Effector CD8-positive, alpha-beta T cell (primary cell): ENCODE measurements at regions not wholly inside any gene's neighbourhood (a gene's known extent, or its start where the extent isn't known, plus 50 kb on each side); places are given as distances from the start of the nearest gene placed in this dataset.

Source experiments
- DNase-seq: peaks from one replicate; lab custom pipeline; 2025; lab: John Stamatoyannopoulos, UW

DNA sequence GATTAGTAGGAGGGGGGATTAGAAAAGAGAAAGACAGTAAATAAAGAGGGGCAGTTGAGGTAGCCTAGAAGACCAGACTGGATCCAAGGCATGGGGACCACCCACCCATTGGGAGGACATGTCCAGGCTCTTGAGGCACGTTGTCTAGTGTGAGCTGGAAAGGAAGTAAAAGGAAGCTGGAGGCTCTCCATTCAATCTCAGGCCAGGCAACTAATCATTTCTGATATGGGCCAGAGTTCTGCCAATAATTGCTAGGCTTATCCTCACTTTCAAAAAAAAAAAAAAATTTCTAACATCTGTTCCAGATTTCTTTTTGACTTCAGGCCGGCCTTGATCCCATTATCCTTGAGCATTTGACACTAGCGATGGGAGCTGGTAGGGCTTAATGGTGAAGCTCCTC lies 476.1 kb downstream of the SOX6 start:
- DNase-seq = no peak

DNA sequence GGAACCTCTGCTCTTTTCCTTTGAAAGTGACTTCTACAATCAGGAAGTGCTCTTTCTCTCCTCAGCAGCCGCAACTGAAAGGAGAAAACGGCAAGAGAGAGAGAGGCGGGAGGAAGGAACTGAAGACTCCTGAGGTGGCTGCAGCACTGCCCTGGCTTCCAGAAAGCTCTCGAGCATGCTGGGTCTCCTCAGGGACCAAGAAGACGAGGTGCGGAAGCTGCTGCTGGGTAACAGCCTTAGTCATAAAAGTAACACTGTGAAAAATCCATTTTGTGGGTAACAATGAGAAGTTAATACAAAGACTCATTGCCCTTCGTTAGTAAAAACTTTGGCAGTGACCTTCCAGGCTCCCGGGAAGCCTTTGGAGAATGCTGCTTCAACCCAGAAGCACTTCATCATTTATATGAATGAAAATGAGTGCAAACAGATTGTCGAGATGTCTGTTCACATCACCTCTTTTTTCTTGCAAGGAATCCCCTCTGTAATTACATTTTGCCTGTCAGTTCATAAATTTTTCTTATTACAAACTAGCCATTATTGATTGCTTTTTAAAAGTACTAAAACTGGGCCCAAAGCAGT lies 473.4 kb downstream of the SOX6 start:
- DNase-seq = no peak

DNA sequence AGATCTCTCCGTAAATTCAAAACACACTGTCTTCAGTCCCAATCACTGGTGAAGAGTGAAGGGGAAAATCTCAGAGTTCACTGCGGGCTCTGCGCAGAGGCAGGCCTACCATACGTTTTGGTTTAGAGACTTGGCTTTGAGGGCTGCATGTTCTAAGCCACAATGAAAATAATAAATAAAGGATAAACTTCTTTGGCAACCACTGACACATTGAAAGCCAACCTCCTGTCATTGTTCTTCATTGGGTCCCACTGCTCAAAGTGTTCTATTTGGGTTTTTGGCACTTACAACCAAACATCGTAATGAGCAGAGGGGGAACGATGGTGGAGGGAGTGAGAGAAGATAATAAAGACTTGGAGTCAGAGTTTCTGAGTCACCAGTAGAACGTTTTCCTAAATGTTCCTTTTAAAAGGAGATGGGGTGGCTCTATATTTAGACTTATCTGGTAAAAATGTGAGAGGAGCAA lies 472.9 kb downstream of the SOX6 start:
- DNase-seq = no peak

DNA sequence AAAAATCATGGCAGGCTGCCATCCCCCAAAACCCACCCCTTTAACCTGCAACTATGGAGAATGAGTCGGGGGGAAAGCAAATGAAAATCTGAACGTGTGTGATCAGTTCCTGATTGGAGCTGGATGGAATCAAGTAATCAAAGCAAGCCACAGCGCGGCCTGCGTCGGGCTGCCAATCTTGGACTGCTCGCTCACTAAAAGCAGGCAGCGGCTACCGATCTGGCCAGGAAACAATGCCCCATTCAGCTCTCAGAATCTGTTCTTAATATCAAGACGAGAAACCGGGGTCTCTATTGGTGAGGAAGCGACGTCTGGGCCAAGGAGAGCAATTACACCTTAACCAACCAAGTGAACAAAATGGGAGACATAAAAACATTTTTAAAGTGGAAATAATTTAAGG lies 472.2 kb downstream of the SOX6 start:
- no peak for DNase-seq

DNA sequence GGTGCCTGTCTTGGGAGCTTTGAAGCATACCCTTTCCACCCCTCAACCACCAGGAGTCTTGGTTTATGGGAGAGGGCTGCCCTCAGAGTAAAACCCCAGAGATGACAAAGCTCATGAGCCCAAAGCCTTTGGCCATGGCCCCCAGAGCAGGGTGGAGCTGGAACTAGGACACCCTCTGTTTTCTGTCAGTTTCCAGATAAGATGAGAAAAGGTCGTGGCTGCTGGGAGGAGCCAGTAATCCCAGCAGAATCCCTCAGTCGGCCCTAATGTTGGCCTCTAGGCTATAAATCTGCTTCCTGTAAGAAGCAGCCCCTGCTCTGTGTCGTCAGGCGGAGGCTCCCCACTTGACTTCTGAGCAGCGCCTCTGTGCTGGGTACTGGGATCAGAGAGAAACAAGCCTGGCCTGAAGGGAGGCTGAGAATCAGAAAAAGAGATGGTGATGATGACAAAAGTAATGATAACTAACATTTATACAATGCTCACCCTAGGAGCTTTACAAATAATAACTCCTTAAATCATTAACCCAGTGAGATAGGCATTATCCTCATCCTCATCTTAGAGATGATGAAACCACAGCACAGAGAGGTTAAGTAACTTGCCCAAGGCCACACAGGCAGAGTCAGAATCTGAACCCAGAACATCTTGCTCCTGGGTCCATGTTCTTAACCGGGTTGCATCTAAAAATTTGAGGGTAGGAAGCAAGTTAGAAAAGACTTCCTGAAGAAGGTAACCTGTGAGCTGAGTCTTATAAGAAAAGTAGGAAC lies 471.4 kb downstream of the SOX6 start:
- no peak for DNase-seq

DNA sequence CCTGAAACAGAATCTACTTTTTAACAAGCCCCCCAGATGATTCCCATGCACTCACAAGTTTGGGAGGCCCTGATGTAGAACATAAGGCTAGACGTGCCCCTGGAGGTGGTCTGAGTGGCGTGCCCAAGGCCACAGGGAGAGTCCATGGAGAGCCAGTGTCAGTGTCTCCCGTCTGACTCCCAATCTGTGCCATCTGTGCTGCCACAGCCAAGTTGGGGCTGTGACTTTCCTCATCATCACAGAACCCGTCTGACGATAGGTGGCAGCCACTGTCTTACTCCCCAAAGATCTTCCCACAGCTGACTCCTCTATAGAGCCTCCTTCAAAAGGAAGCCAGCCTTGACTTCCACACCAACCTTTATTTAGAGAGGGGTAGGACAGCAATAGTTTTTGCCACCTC lies 470.5 kb downstream of the SOX6 start:
- no peak for DNase-seq

DNA sequence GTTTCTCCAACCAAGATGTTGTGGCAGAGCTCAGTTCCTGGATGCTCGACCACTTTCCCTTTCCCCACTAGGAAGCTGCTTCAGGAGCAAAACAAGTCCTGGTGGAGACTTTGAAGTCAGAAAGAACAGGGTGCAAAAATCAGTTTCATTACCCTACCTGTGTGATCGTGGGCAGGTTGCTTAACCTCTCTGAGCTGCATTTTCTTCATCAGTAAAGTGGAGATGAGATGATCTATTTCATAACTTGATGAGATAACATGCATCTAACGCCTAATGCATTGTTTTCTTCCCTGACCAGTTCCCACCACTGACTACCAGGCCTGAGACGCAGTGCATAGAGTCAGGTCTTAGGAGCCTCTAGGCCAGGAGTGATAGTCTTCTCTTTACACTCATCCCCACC lies 470.0 kb downstream of the SOX6 start:
- DNase-seq = no peak

DNA sequence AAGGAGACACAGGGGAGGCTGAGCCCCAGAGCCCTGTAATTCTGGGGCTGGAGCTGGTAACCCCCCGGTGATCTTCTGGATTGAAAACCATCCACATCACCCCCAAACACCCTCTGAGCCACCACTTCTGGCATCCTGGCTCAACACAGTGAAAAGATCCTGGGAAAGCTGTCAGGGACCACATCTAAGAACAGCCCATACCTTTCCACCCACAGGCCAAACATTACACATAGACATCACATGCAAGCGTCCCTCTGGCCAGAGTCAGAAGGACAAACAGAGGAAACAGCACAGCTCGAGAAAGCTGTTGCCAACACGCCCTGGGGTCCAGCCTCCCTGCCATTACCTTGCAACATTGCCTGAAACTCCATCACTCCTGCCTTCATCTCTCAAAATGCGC lies 469.5 kb downstream of the SOX6 start:
- DNase-seq = no peak

DNA sequence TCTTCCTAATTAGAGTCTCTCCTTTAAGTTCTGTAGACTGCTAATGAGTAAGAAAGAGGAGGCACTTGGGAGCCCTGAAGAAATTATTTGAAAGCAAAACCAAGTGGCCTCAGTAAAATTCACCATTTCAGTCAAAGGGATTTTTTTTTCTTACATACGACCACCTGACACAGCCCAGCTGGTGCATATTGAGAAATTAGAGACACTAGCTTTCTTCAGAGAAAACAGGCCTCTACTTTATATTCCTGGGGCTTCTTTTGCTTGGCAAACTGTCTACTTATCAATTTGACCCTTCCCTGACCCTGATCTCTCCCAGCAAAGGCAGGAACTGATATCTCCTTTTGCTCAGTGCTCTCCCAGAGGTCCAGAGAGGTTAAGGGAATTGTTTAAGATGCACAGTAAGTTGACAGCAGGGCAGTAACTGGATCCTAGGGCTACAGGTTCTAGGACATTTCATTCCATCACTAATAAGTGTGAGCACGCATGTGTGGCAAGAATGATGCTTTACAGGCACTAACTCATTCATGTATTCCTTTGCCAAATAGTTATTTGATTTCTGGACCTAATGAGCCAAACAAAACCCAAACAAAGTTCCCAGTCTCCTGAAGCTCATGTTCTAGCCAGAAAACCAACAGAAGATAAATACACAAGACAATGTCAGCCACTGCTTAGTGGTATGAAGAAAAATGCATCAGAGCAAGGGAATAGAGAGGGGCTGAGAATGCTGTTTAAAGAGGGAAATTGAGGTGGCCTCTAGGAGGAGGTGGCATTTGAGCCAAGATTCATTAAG lies 467.6 kb downstream of the SOX6 start:
- DNase-seq = no peak

DNA sequence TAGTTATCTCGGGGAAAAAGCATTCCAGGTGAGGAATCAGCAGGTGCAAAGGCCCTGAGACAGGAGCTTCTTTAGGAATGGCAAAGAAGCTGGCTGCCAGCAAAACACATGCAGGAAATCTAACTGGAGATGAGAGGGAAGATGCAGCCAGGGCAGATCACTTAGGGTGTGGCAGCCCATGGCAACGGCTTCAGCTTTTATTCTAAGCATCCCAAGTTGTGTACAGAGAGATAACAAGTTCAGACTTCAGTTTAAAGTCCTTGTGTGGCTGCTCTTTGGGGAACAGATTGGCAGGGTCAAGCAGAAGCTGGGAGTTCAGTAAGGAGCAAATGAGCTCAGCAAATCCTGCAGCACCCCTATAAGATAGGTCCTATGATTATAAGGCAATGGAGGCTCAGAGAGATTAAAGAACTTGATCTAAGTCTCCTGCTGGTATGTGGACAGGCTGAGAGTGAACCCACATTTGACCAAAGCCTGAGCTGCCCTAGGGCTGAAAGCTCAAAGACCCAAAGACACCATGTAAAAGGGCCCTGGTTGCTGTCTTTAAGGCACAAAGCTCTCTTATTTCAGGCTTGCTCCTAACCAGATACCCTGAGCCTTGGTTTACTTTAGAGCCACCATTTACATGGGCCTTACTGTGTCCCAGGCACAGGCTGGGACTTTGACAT lies 466.8 kb downstream of the SOX6 start:
- DNase-seq = no peak

DNA sequence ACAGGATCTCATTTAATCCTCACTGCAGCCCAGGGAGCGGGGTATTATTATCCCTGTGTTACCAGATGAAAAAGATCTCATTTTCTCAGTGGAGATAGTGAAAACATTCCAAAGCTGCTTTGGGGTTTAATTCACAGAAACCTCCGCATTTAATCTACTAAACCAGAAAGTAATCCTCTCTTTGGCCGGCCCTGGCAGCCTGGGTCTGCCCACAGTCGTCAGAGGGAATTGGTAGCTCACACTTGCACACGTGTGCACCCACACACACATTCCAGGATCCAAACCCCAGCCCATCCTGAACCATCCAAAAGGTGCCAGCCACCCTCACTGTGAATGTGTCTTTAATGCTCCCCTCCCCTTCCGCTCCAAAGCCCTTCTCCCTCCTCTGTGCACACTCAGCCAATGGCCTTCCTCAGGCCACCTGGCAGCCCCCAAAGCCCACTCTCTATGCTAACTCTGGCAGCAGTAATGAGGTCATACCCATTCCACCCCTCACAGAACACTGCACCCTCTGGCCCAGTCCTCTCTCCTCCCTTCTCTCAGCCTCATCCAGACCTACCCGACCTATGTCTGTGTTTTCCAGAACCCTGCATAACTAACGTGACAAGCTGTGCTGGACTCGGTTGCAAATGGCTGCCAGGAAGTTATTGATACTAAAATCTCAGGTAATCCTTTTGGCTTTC lies 466.2 kb downstream of the SOX6 start:
- no peak for DNase-seq

DNA sequence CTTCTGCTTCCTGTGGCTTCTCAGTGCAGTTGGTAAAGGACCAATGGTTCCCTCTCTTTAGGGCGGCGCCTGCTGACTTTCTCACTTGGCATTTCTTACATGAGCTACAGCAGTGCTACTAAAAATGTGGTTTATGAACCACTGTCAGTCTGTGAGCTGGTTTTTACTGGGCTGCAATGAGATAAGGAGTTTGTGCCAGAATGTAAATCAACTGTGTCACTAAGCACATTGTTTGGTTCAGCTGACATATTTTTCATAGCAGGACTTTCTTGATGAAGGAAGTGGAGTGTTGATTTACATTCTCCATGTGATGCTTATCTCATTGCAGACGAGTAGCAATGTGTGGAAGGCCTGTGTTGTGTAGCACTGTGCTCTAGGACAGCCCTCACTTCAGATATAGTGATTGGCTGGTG lies 463.3 kb downstream of the SOX6 start:
- DNase-seq = no peak

DNA sequence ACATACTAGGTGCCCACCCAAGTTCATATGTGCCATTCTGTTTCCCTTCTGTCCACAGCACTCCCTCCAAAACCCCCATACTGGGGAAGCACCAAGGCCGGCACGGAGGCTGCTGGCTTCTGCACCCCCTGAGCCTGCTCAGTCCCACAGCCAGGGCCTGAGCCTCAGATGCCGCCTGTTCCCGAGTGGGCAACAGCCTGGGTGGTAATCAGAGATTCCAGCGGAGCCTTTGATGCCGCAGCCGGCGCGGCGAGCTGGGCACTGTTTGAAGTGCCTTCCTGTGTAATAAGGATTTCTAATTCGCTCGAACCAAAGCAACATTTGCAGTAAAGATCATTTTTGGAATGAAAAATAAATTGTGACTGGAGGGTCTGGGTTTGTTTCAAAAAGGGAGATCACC lies 460.3 kb downstream of the SOX6 start:
- DNase-seq = no peak

DNA sequence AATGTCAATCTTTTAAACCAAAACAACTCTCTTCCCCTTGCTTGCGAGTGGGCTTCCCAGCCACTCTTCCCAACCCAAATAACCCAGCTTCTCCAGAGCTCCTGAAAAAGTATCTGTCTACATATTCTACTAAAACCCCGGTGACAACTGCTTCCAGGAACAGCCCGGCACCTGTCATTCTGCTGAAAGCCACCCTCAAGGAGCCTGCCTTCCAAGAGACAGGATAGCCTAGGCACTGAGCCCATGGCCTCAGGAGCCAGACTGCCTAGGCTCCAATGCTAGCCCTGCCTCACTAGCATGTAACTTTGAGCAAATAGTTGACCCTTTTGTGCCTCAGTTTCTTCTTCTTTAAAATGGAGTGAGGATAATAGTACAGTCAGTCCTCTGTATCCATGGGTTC lies 459.8 kb downstream of the SOX6 start:
- DNase-seq = no peak

DNA sequence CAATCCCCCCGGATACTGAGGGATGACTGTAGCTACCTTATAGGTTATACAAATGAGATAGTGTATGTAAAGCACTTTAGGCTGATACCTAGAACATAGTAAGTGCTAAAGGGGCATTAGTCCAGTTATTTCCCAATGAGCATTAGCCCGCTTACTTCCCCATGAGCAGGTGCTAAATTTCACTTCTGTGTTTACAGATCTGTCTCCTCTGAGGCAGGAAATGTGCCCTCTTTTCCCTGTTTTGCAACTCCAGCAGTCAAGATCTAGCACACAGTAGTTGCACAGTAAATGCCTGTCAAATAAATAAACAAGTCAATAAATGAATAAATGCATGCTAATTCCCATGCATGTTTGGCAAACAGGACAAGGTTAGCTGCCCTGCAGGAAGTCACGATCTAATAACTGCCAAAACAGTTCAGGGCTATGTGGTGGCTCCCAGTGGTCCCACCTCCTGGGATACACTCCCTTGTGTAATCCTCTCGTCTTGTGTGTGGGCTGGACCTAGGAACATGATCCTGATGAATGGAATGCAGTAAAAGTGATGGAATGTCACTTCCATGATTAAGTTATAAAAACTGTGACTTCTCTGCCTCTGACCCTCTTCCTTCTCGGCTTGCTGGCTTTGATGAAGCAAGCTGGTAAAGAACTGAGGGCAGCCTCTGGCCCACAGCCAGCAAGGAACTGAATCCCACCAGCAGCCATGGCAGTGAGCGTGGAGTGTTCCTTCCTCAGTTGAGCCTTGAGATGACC lies 459.0 kb downstream of the SOX6 start:
- DNase-seq = no peak

DNA sequence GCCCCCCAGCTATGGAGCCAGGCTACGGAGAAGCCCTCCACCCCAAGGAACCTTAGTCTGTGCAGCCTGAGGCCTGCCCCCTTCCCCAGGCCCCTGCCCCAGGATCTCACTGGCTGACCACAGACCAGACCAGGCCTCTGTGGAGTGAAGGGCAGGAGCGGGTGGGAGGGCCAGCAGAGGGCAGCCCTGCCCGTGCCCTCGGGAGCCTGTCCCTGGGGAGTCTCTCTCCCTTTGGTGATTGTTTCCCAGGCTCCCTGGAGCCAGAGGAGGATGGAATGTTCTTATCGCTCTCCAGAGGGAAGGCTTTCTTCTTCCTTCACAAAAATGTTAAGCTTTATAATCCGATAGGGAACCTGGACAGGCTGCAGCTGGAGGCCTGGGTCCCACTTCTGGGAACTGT lies 455.3 kb downstream of the SOX6 start:
- no peak for DNase-seq

DNA sequence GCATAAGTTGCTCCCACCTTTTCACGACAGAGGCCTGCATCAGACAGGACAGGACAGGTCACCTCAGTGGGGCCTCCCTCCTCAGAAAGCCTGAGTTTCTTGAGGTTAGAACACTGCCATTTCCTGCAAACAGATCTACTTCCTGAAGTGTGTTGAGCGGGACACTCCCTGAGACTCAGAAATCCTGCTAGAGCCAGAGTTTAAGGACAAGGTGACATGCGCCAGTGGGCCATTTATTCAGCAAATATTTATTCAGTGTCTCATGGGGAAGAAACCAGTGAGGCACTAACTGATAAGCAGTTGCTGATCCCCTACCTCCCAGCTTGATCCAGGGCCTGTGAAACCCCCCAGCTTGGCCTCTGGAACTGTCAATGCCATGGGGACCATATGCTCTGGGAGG lies 454.6 kb downstream of the SOX6 start:
- no peak for DNase-seq

DNA sequence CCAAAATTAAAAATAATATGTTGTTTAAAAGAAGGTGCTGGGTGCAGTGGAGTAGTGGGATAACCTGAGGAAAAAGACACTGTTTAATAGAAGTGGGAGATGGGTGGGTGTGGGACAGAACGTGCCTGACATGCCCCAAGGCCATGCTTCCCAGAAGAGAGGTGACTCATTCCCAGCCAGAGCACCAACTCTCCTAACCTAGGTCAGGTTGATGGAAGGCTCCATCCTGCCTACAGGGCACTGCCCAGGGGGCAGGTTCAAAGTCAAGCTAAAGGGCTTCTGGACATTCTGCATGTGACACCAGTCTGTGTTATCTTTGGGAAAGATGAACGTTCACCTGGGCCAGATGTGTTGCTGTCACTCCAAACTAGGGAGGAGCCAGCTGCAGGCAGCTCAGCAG lies 453.1 kb downstream of the SOX6 start:
- DNase-seq = no peak

DNA sequence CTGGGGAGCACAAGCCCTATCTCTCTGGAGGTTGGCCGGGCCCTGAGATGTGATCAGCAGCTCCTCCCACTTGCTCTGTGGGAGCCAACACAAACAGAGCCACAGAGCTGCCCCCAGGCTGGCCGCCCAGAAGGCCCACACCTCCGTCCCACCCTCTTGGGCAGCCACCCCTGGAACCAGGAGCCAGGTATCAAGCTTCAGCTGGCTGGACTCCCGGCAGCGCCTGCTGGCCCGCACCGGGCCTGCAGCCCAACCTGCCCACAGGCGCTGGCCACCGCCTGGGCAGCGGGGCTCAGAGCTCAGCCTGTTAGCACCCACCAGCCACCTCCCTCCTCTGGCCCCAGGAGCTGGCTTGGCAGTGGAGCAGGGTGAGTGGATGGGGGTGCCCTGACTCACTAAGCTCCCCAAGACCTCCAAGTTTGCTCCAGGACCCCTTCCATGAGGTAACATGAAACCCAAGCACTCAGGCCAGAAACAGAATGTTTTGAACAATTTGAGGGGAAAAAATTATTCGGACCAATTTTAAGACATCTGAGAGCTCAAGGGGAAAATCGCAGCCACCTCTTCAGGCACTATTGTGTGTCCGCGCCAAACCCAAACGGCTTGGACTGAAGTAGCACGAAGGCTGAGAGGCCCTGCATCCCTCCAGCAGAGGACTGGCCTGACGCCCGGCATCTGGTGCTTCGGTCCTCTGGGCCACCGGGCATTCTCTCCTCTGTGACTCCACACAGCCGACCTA lies 450.8 kb downstream of the SOX6 start:
- DNase-seq = no peak

DNA sequence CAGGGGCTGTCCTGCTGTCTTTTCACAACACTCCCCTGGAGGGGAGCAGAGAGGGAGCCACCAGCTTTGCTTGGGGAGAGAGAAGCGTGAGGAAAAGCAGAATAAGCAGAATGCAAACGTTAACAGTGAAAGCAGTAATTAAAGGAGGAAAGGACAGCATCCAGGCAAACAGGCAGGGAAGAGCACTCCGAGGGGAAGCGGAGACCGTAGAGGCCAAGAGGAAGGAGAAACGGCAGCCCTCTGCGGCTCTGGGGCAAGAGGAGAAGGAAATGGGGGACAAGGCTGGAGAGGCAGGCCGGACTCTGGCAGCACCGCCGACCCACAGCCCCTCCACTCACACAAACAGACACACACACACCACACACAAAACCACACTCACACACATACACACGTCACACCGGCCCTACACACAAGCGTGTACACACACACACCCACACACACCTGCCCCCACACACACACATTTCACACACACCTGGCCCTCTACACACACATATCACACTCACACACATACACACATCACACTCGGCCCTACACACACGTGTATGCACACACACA lies 449.8 kb downstream of the SOX6 start:
- DNase-seq = no peak
